H9 (cell line): ENCODE measurements at regions not wholly inside any gene's neighbourhood (a gene's known extent, or its start where the extent isn't known, plus 50 kb on each side); places are given as distances from the start of the nearest gene placed in this dataset.

ENCODE experiments used
- DNase-seq: peaks from one replicate; pipeline ENCODE4 v3.0.0-alpha.2; 2017
- H2AFZ ChIP-seq: one replicate; pipeline ENCODE4 v1.6.1; 2013; ENCODE audit warnings: mild to moderate bottlenecking, low read length, control low read depth, moderate library complexity
- H2AK5ac ChIP-seq: 2 replicates; pipeline ENCODE4 v1.6.1; 2013; ENCODE audit warnings: low read length, control low read depth, mixed read lengths; ENCODE audit not compliant: insufficient read length
- H2BK120ac ChIP-seq: one replicate; pipeline ENCODE4 v1.6.1; 2013; ENCODE audit warnings: low read depth, mild to moderate bottlenecking, low read length, control low read depth, inconsistent platforms; ENCODE audit not compliant: poor library complexity, severe bottlenecking
- H2BK12ac ChIP-seq: 2 replicates; pipeline ENCODE4 v1.6.1; 2013; ENCODE audit warnings: low read length, control low read depth, mixed read lengths, low read depth; ENCODE audit not compliant: insufficient read length
- H2BK15ac ChIP-seq: 2 replicates; pipeline ENCODE4 v1.6.1; 2013; ENCODE audit warnings: low read depth, low read length, control low read depth
- H2BK20ac ChIP-seq: one replicate; pipeline ENCODE4 v1.6.1; 2013; ENCODE audit warnings: low read depth, mild to moderate bottlenecking, low read length, control low read depth, inconsistent platforms; ENCODE audit not compliant: poor library complexity, severe bottlenecking
- H2BK5ac ChIP-seq: 2 replicates; pipeline ENCODE4 v1.6.1; 2013; ENCODE audit warnings: low read length, control low read depth, mixed read lengths; ENCODE audit not compliant: insufficient read length
- H3K14ac ChIP-seq: 2 replicates; pipeline ENCODE4 v1.6.1; 2013; ENCODE audit warnings: low read length, control low read depth; ENCODE audit not compliant: insufficient read depth
- H3K18ac ChIP-seq: 2 replicates; pipeline ENCODE4 v1.6.1; 2013; ENCODE audit warnings: low read depth, mild to moderate bottlenecking, mixed read lengths, low read length, control low read depth; ENCODE audit not compliant: insufficient read length
- H3K23ac ChIP-seq: 2 replicates; pipeline ENCODE4 v1.6.1; 2013; ENCODE audit warnings: low read length, control low read depth, mixed read lengths, low read depth; ENCODE audit not compliant: insufficient read length
- H3K23me2 ChIP-seq: 2 replicates; pipeline ENCODE4 v1.6.1; 2013; ENCODE audit warnings: low read depth, mild to moderate bottlenecking, mixed read lengths, low read length, control low read depth; ENCODE audit not compliant: insufficient read length, poor library complexity, severe bottlenecking
- H3K27ac ChIP-seq: 2 replicates; pipeline ENCODE4 v1.5.1; 2013; ENCODE audit warnings: low read length, control low read depth, mixed read lengths, low read depth; ENCODE audit not compliant: insufficient read length
- H3K27me3 ChIP-seq: 2 replicates; pipeline ENCODE4 v1.6.1; 2013; ENCODE audit warnings: low read length, control low read depth, inconsistent platforms; ENCODE audit not compliant: insufficient read depth
- H3K4ac ChIP-seq: 2 replicates; pipeline ENCODE4 v1.6.1; 2013; ENCODE audit warnings: low read depth, mild to moderate bottlenecking, control low read depth, inconsistent platforms, low read length, moderate library complexity
- H3K4me1 ChIP-seq: 2 replicates; pipeline ENCODE4 v1.6.1; 2013; ENCODE audit warnings: low read length, control low read depth, inconsistent platforms; ENCODE audit not compliant: insufficient read depth
- H3K4me2 ChIP-seq: 2 replicates; pipeline ENCODE4 v1.6.1; 2013; ENCODE audit warnings: low read length, control low read depth, mixed read lengths; ENCODE audit not compliant: insufficient read length, insufficient read depth
- H3K56ac ChIP-seq: 2 replicates; pipeline ENCODE4 v1.6.1; 2013; ENCODE audit warnings: low read depth, mild to moderate bottlenecking, mixed read lengths, low read length, control low read depth; ENCODE audit not compliant: insufficient read length
- H3K79me1 ChIP-seq: 2 replicates; pipeline ENCODE4 v1.6.1; 2013; ENCODE audit warnings: low read depth, mild to moderate bottlenecking, moderate library complexity, low read length, control low read depth, inconsistent platforms; ENCODE audit not compliant: insufficient read depth, poor library complexity, severe bottlenecking
- H3K79me2 ChIP-seq: 2 replicates; pipeline ENCODE4 v1.6.1; 2013; ENCODE audit warnings: low read length, control low read depth, inconsistent platforms; ENCODE audit not compliant: insufficient read depth
- H3K9ac ChIP-seq: 2 replicates; pipeline ENCODE4 v1.6.1; 2013; ENCODE audit warnings: low read length, control low read depth, mixed read lengths; ENCODE audit not compliant: insufficient read length; ENCODE audit errors: extremely low read depth
- H3K9me3 ChIP-seq: one replicate; pipeline ENCODE4 v1.6.1; 2013; ENCODE audit warnings: low read depth, low read length, inconsistent platforms; ENCODE audit not compliant: control insufficient read depth
- H3T11ph ChIP-seq: one replicate; pipeline ENCODE4 v1.6.1; 2013; ENCODE audit warnings: mild to moderate bottlenecking, low read length, control low read depth, inconsistent platforms
- H4K20me1 ChIP-seq: one replicate; pipeline ENCODE4 v1.6.1; 2013; ENCODE audit not compliant: control insufficient read depth, insufficient read length, insufficient read depth
- H4K5ac ChIP-seq: 2 replicates; pipeline ENCODE4 v1.6.1; 2013; ENCODE audit warnings: low read depth, mild to moderate bottlenecking, mixed read lengths, low read length, control low read depth; ENCODE audit not compliant: insufficient read length
- H4K8ac ChIP-seq: replicated peaks from 2 replicates; pipeline ENCODE4 v1.6.1; 2013; ENCODE audit warnings: low read length, control low read depth, mixed read lengths, low read depth; ENCODE audit not compliant: insufficient read length
- H4K91ac ChIP-seq: 2 replicates; pipeline ENCODE4 v1.6.1; 2013; ENCODE audit warnings: low read depth, mild to moderate bottlenecking, moderate library complexity, mixed read lengths, low read length, control low read depth; ENCODE audit not compliant: insufficient read length
- H3K27ac Mint-ChIP-seq, 3 experiments: 2 replicates in 2 of 3; 3 replicates in 1 of 3; pipeline ENCODE4 v1.8.0; 2020 to 2021; ENCODE audit warnings: mixed read lengths in 3 of 3, mild to moderate bottlenecking in 1 of 3, moderate library complexity in 1 of 3
- H3K27me3 Mint-ChIP-seq: 2 replicates; pipeline ENCODE4 v1.8.0; 2021; ENCODE audit warnings: low read depth, mild to moderate bottlenecking, moderate library complexity, mixed read lengths
- H3K36me3 Mint-ChIP-seq, 3 experiments: 2 replicates in 2 of 3; 3 replicates in 1 of 3; pipeline ENCODE4 v1.8.0; 2020 to 2021; ENCODE audit warnings: low read depth in 3 of 3, mixed read lengths in 3 of 3; ENCODE audit not compliant: insufficient read depth in 1 of 3
- H3K4me1 Mint-ChIP-seq, 2 experiments: 2 replicates each; pipeline ENCODE4 v1.8.0; 2020; ENCODE audit warnings: mixed read lengths in 2 of 2
- H3K4me3 Mint-ChIP-seq, 2 experiments: 2 replicates in 1 of 2; 3 replicates in 1 of 2; pipeline ENCODE4 v1.8.0; 2020 to 2021; ENCODE audit warnings: mild to moderate bottlenecking in 2 of 2, mixed read lengths in 2 of 2, moderate library complexity in 1 of 2
- H3K9me3 Mint-ChIP-seq, 2 experiments: 2 replicates in 1 of 2; 3 replicates in 1 of 2; pipeline ENCODE4 v1.8.0; 2020; ENCODE audit warnings: mild to moderate bottlenecking in 2 of 2, mixed read lengths in 2 of 2, moderate library complexity in 1 of 2
- WGBS: extraction: QIAGEN DNeasy Blood & Tissue Kit; methylation state at CpG from one replicate; pipeline ENCODE4 v1.1.7; 2013; ENCODE audit warnings: missing lambda C conversion rate, low lambda C conversion rate, mixed read lengths; ENCODE audit not compliant: insufficient read length; ENCODE audit errors: extremely low coverage; 5-methylcytosine and 5-hydroxymethylcytosine counted together
- TF ChIP-seq, protein P1 (sequence below): fragments of 200-600 bp; sonication (generic); conservative IDR thresholded peaks from 3 replicates; pipeline ENCODE4 v1.8.0; 2021; ENCODE audit warnings: antibody characterized with exemption, mild to moderate bottlenecking

DNA sequence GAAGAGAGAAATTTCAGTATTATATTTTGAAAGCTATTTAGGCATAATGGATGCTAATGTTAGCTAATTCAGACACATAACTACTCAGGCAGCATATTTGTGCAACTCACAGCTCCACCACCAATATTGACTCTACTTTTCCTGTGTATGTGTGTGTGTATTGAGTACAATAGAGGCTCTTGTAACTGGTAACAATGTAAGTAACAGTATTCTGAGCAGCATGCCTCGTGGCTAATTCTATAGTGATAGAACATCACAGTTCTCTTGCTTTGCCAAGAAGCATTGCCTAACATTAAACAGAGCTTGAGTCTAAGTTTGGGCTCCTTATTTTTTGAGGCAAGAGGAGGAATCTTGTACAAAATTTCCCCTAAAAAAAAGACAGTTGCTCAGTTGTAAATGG lies 98.6 kb upstream of the ARHGEF26 start:
- Histone ChIP-seq H4K5ac (no peak overlapping the region), H3K9me3 (no peaks in the 10 kb centered on the region), H3K27ac (no peak overlapping the region), H2BK120ac (no peak overlapping the region), H2AK5ac (no peak overlapping the region), H2BK5ac (no peak overlapping the region), H3K79me2 (no peaks in the 10 kb centered on the region), H3K14ac (no peak overlapping the region), H3K23me2 (no peaks in the 10 kb centered on the region), H3K18ac (no peak overlapping the region), H3K79me1 (no peaks in the 10 kb centered on the region), H3K56ac (no peak overlapping the region), H3K27me3 (no peaks in the 10 kb centered on the region), H2BK12ac (no peak overlapping the region), H2AFZ (no peak overlapping the region), H3K4me2 (no peak overlapping the region), H2BK15ac (no peak overlapping the region), H3K9ac (no peak overlapping the region), H3T11ph (no peak overlapping the region), H3K4ac (no peak overlapping the region), H3K23ac (no peak overlapping the region), H4K8ac (no peak overlapping the region), H2BK20ac (no peak overlapping the region), H4K20me1 (no peaks in the 10 kb centered on the region), H4K91ac (no peak overlapping the region), H3K4me1 (no peaks in the 10 kb centered on the region; the same call in 1 of the 2 replicates)
- H3K27ac Mint-ChIP-seq: no peak overlapping the region
- DNase-seq: no peak
- WGBS: no CpG with 5 or more reads among the region's 1 CpG
- no peaks in the 10 kb centered on the region for H3K4me1 Mint-ChIP-seq
- TF ChIP-seq, protein P1, sequence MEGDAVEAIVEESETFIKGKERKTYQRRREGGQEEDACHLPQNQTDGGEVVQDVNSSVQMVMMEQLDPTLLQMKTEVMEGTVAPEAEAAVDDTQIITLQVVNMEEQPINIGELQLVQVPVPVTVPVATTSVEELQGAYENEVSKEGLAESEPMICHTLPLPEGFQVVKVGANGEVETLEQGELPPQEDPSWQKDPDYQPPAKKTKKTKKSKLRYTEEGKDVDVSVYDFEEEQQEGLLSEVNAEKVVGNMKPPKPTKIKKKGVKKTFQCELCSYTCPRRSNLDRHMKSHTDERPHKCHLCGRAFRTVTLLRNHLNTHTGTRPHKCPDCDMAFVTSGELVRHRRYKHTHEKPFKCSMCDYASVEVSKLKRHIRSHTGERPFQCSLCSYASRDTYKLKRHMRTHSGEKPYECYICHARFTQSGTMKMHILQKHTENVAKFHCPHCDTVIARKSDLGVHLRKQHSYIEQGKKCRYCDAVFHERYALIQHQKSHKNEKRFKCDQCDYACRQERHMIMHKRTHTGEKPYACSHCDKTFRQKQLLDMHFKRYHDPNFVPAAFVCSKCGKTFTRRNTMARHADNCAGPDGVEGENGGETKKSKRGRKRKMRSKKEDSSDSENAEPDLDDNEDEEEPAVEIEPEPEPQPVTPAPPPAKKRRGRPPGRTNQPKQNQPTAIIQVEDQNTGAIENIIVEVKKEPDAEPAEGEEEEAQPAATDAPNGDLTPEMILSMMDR: no peak
- H3K27me3 Mint-ChIP-seq: no peaks in the 10 kb centered on the region
- no peaks in the 10 kb centered on the region for H3K9me3 Mint-ChIP-seq
- H3K36me3 Mint-ChIP-seq: no peaks in the 10 kb centered on the region
- H3K4me3 Mint-ChIP-seq: no peak overlapping the region
